A549 (cell line): ENCODE measurements at regions not wholly inside any gene's neighbourhood (a gene's known extent, or its start where the extent isn't known, plus 50 kb on each side); places are given as distances from the start of the nearest gene placed in this dataset.

Experiments
- ESRRA ChIP-seq: fragments of 150-350 bp; IDR thresholded peaks from 2 replicates; pipeline ENCODE4 v1.6.1; 2014; ENCODE audit warnings: mild to moderate bottlenecking, low read length, borderline replicate concordance
- REST ChIP-seq: fragments of 200-600 bp; sonication (generic); IDR thresholded peaks from 2 replicates; pipeline ENCODE4 v1.6.1; 2016; ENCODE audit warnings: antibody characterized with exemption, mild to moderate bottlenecking, moderate library complexity
- TF ChIP-seq, protein P1 (sequence below): fragments of >200 bp; sonication (Bioruptor Twin); formaldehyde crosslinking; IDR thresholded peaks from 3 replicates; pipeline ENCODE4 v1.5.1; 2016

DNA sequence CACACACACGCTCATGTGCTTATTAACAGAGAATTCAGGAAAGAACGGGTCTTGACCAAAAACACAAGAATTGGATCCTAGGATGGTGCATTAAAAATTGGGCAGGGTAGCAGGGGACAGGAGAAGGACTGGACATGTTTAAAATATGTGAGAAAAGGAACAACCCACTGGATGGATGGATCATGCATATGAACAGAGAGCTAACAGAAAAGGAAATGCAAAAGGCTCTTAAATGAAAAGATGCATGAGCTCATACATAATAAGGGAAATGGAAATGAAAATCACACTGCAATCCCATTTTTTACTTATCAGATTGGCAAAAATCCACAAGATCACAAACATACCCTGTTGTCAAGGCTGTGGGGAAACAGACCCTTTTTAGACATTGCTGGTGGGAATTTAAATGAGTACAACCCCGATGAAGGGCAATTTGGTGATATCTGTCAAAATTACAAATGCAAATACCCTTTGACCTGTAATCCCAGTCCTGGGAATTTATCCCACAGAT lies 440.6 kb upstream of the SLC14A2 start:
- TF ChIP-seq, protein P1, sequence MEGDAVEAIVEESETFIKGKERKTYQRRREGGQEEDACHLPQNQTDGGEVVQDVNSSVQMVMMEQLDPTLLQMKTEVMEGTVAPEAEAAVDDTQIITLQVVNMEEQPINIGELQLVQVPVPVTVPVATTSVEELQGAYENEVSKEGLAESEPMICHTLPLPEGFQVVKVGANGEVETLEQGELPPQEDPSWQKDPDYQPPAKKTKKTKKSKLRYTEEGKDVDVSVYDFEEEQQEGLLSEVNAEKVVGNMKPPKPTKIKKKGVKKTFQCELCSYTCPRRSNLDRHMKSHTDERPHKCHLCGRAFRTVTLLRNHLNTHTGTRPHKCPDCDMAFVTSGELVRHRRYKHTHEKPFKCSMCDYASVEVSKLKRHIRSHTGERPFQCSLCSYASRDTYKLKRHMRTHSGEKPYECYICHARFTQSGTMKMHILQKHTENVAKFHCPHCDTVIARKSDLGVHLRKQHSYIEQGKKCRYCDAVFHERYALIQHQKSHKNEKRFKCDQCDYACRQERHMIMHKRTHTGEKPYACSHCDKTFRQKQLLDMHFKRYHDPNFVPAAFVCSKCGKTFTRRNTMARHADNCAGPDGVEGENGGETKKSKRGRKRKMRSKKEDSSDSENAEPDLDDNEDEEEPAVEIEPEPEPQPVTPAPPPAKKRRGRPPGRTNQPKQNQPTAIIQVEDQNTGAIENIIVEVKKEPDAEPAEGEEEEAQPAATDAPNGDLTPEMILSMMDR, result no peak
- TF ChIP-seq REST (no peak), ESRRA (no peak)
